Naive B cell (primary cell): ENCODE measurements at regions not wholly inside any gene's neighbourhood (a gene's known extent, or its start where the extent isn't known, plus 50 kb on each side); places are given as distances from the start of the nearest gene placed in this dataset.
"Not testable (repeated sequence)": the region's sequence is repeated elsewhere in the genome, so short reads cannot be mapped to it uniquely, and the experiment has no call there.

ENCODE experiments used
- ATAC-seq, 2 donors: fragments of 150-1000 bp; cut with Tn5 transposase; 2 replicates each; pipeline ENCODE4 v1.10.0; 2021; ENCODE audit warnings: low read depth in 2 of 2, mild to moderate bottlenecking in 2 of 2, moderate library complexity in 2 of 2
- DNase-seq: peaks from one replicate; pipeline ENCODE4 v3.0.0; 2022
- H3K27ac Mint-ChIP-seq, 6 donors: one replicate each; pipeline ENCODE4 v1.8.0; 2020 to 2022; ENCODE audit warnings: mild to moderate bottlenecking in 6 of 6, mixed read lengths in 6 of 6, moderate library complexity in 5 of 6, inconsistent platforms in 2 of 6
- H3K27me3 Mint-ChIP-seq, 3 donors: one replicate each; pipeline ENCODE4 v1.8.0; 2021 to 2022; ENCODE audit warnings: mixed read lengths in 3 of 3, mild to moderate bottlenecking in 1 of 3
- H3K36me3 Mint-ChIP-seq, 2 donors: one replicate each; pipeline ENCODE4 v1.8.0; 2020 to 2022; ENCODE audit warnings: mixed read lengths in 2 of 2, inconsistent platforms in 1 of 2, mild to moderate bottlenecking in 1 of 2
- H3K4me1 Mint-ChIP-seq, 3 donors: one replicate each; pipeline ENCODE4 v1.8.0; 2020 to 2022; ENCODE audit warnings: mixed read lengths in 3 of 3, inconsistent platforms in 1 of 3, mild to moderate bottlenecking in 1 of 3, moderate library complexity in 1 of 3
- H3K4me3 Mint-ChIP-seq, 8 donors: one replicate each; pipeline ENCODE4 v1.8.0; 2020 to 2022; ENCODE audit warnings: mild to moderate bottlenecking in 8 of 8, mixed read lengths in 8 of 8, moderate library complexity in 8 of 8, inconsistent platforms in 2 of 8
- H3K9me3 Mint-ChIP-seq, 7 donors: one replicate each; pipeline ENCODE4 v1.8.0; 2020 to 2022; ENCODE audit warnings: mixed read lengths in 7 of 7, mild to moderate bottlenecking in 5 of 7, inconsistent platforms in 2 of 7, moderate library complexity in 1 of 7

GRCh38 chr6:23728707-23729106, 397.3 kb upstream of the NRSN1 start:
- DNase-seq, result no peak
- Mint-ChIP-seq H3K4me3 (no peak overlapping the region), H3K9me3 (peaks cover 0 to 3% (median 0%) of the 10 kb centered on the region in 7 donors), H3K4me1 (no peaks in the 10 kb centered on the region), H3K36me3 (no peaks in the 10 kb centered on the region), H3K27ac (no peak overlapping the region), H3K27me3 (no peaks in the 10 kb centered on the region)
- ATAC-seq, result no peak

GRCh38 chr6:23731609-23732008, 394.4 kb upstream of the NRSN1 start:
- no peak for ATAC-seq
- Mint-ChIP-seq H3K9me3 (peaks cover 0 to 4% (median 2%) of the 10 kb centered on the region in 7 donors), H3K36me3 (no peaks in the 10 kb centered on the region), H3K27me3 (no peaks in the 10 kb centered on the region), H3K27ac (no peak overlapping the region), H3K4me3 (no peak overlapping the region), H3K4me1 (no peaks in the 10 kb centered on the region)
- DNase-seq, result no peak

- H3K27ac Mint-ChIP-seq, result no peak overlapping the region
- no peak for DNase-seq
- no peaks in the 10 kb centered on the region for H3K36me3 Mint-ChIP-seq
- no peaks in the 10 kb centered on the region for H3K4me1 Mint-ChIP-seq
- peaks cover 0 to 4% (median 2%) of the 10 kb centered on the region in 7 donors for H3K9me3 Mint-ChIP-seq
- H3K4me3 Mint-ChIP-seq, result no peak overlapping the region
- no peak for ATAC-seq
- no peaks in the 10 kb centered on the region for H3K27me3 Mint-ChIP-seq
Observed at GRCh38 chr6:23732521-23732920, 393.5 kb upstream of the NRSN1 start.

GRCh38 chr6:23735151-23735550, 390.9 kb upstream of the NRSN1 start:
- no peak overlapping the region for H3K4me3 Mint-ChIP-seq
- H3K27me3 Mint-ChIP-seq, result no peaks in the 10 kb centered on the region
- H3K27ac Mint-ChIP-seq, result no peak overlapping the region
- H3K4me1 Mint-ChIP-seq, result no peaks in the 10 kb centered on the region
- ATAC-seq (no peak), DNase-seq (no peak)
- H3K9me3 Mint-ChIP-seq, result peaks cover 0 to 4% (median 2%) of the 10 kb centered on the region in 7 donors
- H3K36me3 Mint-ChIP-seq, result no peaks in the 10 kb centered on the region

- peaks cover 0 to 4% (median 2%) of the 10 kb centered on the region in 7 donors for H3K9me3 Mint-ChIP-seq
- H3K4me3 Mint-ChIP-seq, result no peak overlapping the region
- no peaks in the 10 kb centered on the region for H3K27me3 Mint-ChIP-seq
- H3K36me3 Mint-ChIP-seq, result no peaks in the 10 kb centered on the region
- DNase-seq, result no peak
- no peaks in the 10 kb centered on the region for H3K4me1 Mint-ChIP-seq
- peak overlapping the region in 1 of 6 donors; percentile 65 for H3K27ac Mint-ChIP-seq
- no peak for ATAC-seq
Observed at GRCh38 chr6:23736577-23736976, 389.4 kb upstream of the NRSN1 start.

GRCh38 chr6:23747239-23747638, 378.8 kb upstream of the NRSN1 start:
- H3K27me3 Mint-ChIP-seq, result no peaks in the 10 kb centered on the region
- DNase-seq, result no peak
- ATAC-seq, result no peak
- H3K27ac Mint-ChIP-seq, result no peak overlapping the region
- no peaks in the 10 kb centered on the region for H3K4me1 Mint-ChIP-seq
- no peak overlapping the region for H3K4me3 Mint-ChIP-seq
- H3K9me3 Mint-ChIP-seq, result peaks cover 2 to 15% (median 5%) of the 10 kb centered on the region in 7 donors
- H3K36me3 Mint-ChIP-seq, result no peaks in the 10 kb centered on the region

- Mint-ChIP-seq H3K27ac (no peak overlapping the region), H3K4me1 (no peaks in the 10 kb centered on the region), H3K27me3 (no peaks in the 10 kb centered on the region), H3K36me3 (no peaks in the 10 kb centered on the region), H3K9me3 (peaks cover 0 to 19% (median 7%) of the 10 kb centered on the region in 7 donors), H3K4me3 (no peak overlapping the region)
- DNase-seq, result no peak
- ATAC-seq, result no peak
Observed at GRCh38 chr6:23752414-23752813, 373.6 kb upstream of the NRSN1 start.

GRCh38 chr6:23754197-23754596, 371.8 kb upstream of the NRSN1 start:
- DNase-seq (no peak), ATAC-seq (no peak)
- H3K9me3 Mint-ChIP-seq, result peaks cover 0 to 20% (median 9%) of the 10 kb centered on the region in 7 donors
- no peaks in the 10 kb centered on the region for H3K4me1 Mint-ChIP-seq
- no peaks in the 10 kb centered on the region for H3K27me3 Mint-ChIP-seq
- H3K36me3 Mint-ChIP-seq, result no peaks in the 10 kb centered on the region
- no peak overlapping the region for H3K27ac Mint-ChIP-seq
- H3K4me3 Mint-ChIP-seq, result no peak overlapping the region

- Mint-ChIP-seq H3K27ac (no peak overlapping the region), H3K27me3 (no peaks in the 10 kb centered on the region), H3K4me3 (no peak overlapping the region), H3K36me3 (no peaks in the 10 kb centered on the region), H3K9me3 (peaks cover 0 to 4% (median 0%) of the 10 kb centered on the region in 7 donors), H3K4me1 (no peaks in the 10 kb centered on the region)
- DNase-seq (no peak), ATAC-seq (no peak)
Observed at GRCh38 chr6:23775127-23775526, 350.9 kb upstream of the NRSN1 start.

GRCh38 chr6:23783901-23784300, 342.1 kb upstream of the NRSN1 start:
- Mint-ChIP-seq H3K36me3 (no peaks in the 10 kb centered on the region), H3K4me3 (no peak overlapping the region), H3K27ac (no peak overlapping the region), H3K27me3 (no peaks in the 10 kb centered on the region), H3K4me1 (no peaks in the 10 kb centered on the region), H3K9me3 (peaks cover 0 to 8% (median 0%) of the 10 kb centered on the region in 7 donors)
- ATAC-seq (no peak), DNase-seq (no peak)

GRCh38 chr6:23784301-23784919, 341.6 kb upstream of the NRSN1 start:
- ATAC-seq (no peak), DNase-seq (no peak)
- H3K9me3 Mint-ChIP-seq, result peaks cover 0 to 8% (median 0%) of the 10 kb centered on the region in 7 donors
- no peak overlapping the region for H3K4me3 Mint-ChIP-seq
- H3K27me3 Mint-ChIP-seq, result no peaks in the 10 kb centered on the region
- no peaks in the 10 kb centered on the region for H3K36me3 Mint-ChIP-seq
- no peaks in the 10 kb centered on the region for H3K4me1 Mint-ChIP-seq
- H3K27ac Mint-ChIP-seq, result no peak overlapping the region

GRCh38 chr6:23790756-23791155, 335.3 kb upstream of the NRSN1 start:
- no peaks in the 10 kb centered on the region for H3K27me3 Mint-ChIP-seq
- H3K27ac Mint-ChIP-seq, result no peak overlapping the region
- H3K4me3 Mint-ChIP-seq, result no peak overlapping the region
- no peak for DNase-seq
- ATAC-seq, result no peak
- no peaks in the 10 kb centered on the region for H3K36me3 Mint-ChIP-seq
- H3K9me3 Mint-ChIP-seq, result peaks cover 0 to 10% (median 1%) of the 10 kb centered on the region in 7 donors
- no peaks in the 10 kb centered on the region for H3K4me1 Mint-ChIP-seq

GRCh38 chr6:23797041-23797440, 329.0 kb upstream of the NRSN1 start:
- Mint-ChIP-seq H3K27ac (no peak overlapping the region), H3K36me3 (no peaks in the 10 kb centered on the region), H3K27me3 (no peaks in the 10 kb centered on the region), H3K9me3 (peaks cover 0 to 10% (median 4%) of the 10 kb centered on the region in 7 donors), H3K4me1 (no peaks in the 10 kb centered on the region), H3K4me3 (no peak overlapping the region)
- ATAC-seq (no peak), DNase-seq (no peak)

- DNase-seq, H3K36me3 Mint-ChIP-seq, H3K4me3 Mint-ChIP-seq, H3K27ac Mint-ChIP-seq, H3K4me1 Mint-ChIP-seq, H3K27me3 Mint-ChIP-seq, ATAC-seq: not testable (repeated sequence)
- H3K9me3 Mint-ChIP-seq, result peaks cover 0 to 10% (median 2%) of the 10 kb centered on the region in 7 donors
Observed at GRCh38 chr6:23804289-23804688, 321.7 kb upstream of the NRSN1 start.

- H3K27me3 Mint-ChIP-seq, DNase-seq, H3K36me3 Mint-ChIP-seq, ATAC-seq, H3K4me1 Mint-ChIP-seq, H3K27ac Mint-ChIP-seq, H3K4me3 Mint-ChIP-seq: not testable (repeated sequence)
- peaks cover 0 to 19% (median 9%) of the 10 kb centered on the region in 7 donors for H3K9me3 Mint-ChIP-seq
Observed at GRCh38 chr6:23821141-23821540, 304.9 kb upstream of the NRSN1 start.
